HG03457 (cell line): ENCODE measurements at regions not wholly inside any gene's neighbourhood (a gene's known extent, or its start where the extent isn't known, plus 50 kb on each side); places are given as distances from the start of the nearest gene placed in this dataset.
"Not testable (repeated sequence)": the region's sequence is repeated elsewhere in the genome, so short reads cannot be mapped to it uniquely, and the experiment has no call there.

Experiments used
- ATAC-seq: cut with Tn5 transposase; IDR thresholded peaks from one replicate; pipeline ENCODE4 v1.9.1; 2021; ENCODE audit warnings: moderate number of reproducible peaks; ENCODE audit not compliant: unreplicated experiment

DNA sequence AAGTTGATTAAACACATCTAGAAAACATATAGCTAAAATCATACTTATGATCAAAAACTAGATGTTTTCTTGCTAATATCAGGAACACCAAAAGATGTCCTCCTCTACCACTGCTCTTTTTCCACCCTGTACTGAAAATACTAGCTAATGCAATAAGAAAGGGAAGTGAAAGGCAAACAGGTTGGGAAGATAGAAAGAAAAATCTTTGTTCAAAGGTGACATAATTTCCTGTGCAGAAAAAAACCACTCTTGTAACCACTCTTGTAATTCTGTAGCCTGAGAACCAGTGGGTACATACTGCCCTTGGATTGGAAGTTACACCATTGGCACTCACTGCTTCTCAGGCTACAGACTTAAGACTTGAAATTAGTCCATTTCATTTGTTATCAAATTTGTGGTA is 258.9 kb upstream of the TGIF2LY start:
- not testable (repeated sequence) for ATAC-seq

DNA sequence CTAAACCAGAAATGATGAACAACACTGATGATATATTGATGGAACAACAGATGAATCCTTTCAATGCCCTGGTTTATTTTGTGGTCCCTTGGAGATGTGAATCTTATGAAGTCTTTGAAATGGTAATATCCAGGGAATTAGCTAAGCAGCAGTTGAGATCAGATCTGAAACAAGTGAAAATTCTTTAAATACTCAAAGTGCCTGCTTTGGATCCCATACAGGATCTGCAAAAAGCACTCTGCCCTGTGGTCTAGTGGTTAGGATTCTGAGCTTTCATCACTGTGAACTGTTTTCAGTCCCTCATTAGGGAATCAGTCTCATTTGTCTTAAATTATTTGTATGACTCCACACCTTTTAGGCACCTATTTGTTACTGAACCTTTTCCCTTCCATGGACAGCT is 211.3 kb upstream of the TGIF2LY start:
- not testable (repeated sequence) for ATAC-seq

DNA sequence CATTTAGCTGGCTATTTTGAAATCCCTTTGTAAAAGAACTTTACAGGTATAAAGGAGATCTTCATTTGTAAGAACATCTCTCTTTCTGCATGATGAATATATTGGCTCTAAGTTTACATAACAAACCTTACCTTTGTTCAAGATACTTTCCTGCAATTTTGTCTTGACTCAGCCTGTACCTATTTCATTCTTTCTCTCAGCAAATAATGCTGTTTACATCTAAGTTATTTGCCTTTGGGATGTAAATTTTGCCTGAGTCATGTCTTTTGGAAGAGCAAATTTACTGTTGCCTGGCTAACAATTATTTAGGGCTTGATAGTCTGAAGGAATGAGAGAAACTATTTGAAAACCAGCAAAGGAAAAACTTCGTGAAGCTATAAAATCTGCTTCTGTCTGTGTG is 210.4 kb upstream of the TGIF2LY start:
- ATAC-seq = not testable (repeated sequence)

DNA sequence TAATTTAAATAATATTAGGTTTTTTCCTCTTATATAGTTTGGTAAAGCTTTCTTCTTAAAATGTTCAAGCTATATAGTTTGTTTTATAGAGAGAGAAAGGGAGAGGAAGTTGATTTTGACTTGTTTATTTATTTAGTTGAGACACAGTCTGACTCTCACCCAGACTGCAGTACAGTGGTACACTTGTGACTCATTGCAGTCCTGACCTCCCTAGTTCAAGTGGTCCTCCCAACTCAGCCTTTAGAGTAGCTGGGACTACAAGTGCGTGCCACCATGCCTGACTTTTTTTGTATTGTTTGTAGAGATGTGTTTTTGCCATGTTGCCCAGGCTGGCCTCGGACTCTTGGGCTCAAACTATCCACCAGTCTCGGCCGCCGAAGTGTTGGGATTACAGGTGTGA is 187.4 kb upstream of the TGIF2LY start:
- not testable (repeated sequence) for ATAC-seq

DNA sequence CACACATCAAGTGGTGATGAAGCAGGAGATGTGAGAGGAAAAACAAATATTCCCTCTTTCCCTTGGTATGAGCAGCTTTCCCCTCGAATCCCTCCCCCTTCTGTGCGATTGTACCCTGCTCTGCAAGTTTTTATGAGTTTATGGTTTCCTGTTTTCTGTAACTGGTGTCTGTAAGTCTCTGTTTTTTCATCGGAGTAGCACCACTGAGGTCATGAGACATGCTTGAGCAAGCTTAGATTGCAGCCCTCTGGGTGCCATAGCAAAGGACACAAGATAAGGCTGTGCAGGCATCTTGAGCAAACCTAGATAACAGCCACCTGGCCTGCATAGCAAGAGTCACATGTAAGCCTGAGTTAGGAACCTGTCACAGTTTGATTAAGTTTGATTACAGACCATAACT is 174.6 kb upstream of the TGIF2LY start:
- not testable (repeated sequence) for ATAC-seq

DNA sequence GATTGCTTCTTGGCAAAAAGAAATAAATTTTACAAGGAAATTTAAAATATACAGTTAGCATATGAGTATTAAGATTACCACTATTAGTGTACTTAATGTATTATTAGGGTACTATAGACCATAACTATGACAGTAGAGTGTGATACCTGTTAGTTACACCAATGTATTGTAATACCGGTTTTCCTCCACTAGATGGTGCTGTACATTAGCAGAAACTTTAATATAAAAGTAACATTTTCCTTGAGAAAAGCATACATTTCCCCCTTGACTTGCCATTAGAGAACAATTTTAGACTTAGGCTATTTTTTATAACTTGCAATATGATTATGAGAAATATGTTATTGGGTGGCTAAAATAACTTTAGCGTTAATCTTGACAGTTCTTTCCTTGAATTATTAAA is 173.3 kb upstream of the TGIF2LY start:
- ATAC-seq = not testable (repeated sequence)

DNA sequence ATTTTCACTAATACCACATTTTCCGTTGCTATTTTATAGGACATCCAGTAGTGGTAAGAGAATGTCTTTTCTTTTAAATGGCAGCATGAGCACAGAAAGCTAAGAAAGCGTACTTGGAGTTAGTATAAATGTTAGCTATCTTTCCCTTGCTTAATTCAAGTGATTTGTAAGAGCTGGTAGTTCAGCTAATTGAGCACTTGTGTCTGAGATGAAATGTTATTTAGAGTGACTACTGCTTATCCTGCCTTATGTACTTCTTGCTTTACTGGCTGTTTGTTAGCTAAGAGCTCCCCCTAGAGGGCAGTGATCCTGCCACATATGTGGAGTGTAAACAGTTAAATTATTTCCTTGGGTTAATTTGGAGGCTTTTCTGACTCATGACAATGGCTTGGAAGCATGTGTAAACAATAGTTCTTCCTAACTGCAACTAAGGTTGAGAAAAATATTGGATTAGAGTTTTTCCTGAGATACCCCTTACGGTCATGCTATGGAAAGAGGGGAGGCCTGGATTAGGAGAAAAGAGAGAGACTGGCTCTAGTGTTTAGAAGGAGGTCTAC is 171.9 kb upstream of the TGIF2LY start:
- ATAC-seq = not testable (repeated sequence)

DNA sequence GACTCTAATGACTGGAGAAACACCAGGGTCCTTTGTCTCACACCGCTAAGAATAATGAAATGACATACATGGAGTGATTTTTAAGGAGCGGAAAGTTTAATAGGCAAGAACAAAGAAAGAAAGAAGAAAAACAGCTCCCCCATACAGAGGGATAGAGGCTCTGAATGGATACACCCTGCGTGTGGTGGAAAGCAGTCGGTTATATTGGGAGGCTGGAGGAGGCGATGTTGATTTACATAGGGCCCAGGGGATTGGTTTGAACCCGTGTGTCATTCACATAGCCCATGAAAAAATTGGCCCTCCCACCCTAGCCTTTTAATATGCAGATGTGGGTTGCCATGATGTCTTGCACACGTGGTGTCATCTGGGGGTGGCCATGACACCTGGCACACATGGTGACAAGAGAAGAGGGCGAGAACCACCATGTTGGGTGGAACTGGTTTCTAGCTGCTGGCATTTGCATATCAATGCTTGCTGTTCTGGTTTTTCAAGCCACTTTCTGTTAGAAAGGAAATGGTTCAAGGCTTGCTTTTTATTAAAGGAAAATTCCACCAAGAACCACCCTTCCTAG is 168.5 kb upstream of the TGIF2LY start:
- not testable (repeated sequence) for ATAC-seq
